ENCODE measurements at regions not wholly inside any gene's neighbourhood (a gene's known extent, or its start where the extent isn't known, plus 50 kb on each side); places are given as distances from the start of the nearest gene placed in this dataset.

DNA sequence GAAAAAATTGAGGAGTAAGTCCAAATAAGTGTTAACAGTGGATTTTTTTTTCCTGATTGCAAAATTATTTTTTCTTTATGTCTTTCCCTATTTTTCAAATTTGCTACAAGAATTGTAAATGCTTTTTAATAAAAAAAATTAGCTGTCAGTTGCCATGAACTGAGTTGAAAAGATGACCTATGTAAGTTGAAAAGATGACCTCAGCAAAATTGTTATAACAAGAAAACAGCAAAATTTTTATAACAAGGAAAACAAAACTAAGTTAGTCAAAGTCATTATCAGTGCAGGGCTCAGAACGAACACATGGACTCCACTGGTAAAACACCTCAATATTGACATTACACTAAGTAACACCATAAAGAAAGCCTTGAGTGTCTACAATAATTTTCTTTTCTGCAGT, 207.0 kb upstream of the HDDC2 start:
- CTCF ChIA-PET (ENCODE audit: partially characterized antibody) = no interaction called here
- no peak overlapping the region for H3K9ac ChIP-seq (replicated peaks in 1 of 4; ENCODE audit: extremely low read depth in 1 of 4, low read depth in 3 of 4, low read length in 3 of 4)
- POLR2A ChIA-PET (ENCODE audit: partially characterized antibody) = no interaction called here

More for the DNA sequence above, 207.0 kb upstream of the HDDC2 start:
- no peak for DNase-seq (ENCODE audit: low read depth in 1 of 2, low spot score in 2 of 2)
- Histone ChIP-seq H3K56ac (replicated peaks; ENCODE audit: insufficient read length, low read depth, low read length) (no peak overlapping the region), H2BK5ac (ENCODE audit: low read depth, low read length) (no peak overlapping the region), H3K4ac (replicated peaks; ENCODE audit: insufficient read length, low read depth, low read length) (no peak overlapping the region), H3K27me3 (replicated peaks in 1 of 4; ENCODE audit: control insufficient read depth in 3 of 4, extremely low read depth in 1 of 4, insufficient read depth in 3 of 4, low read length in 3 of 4) (no peaks in the 10 kb centered on the region), H3K4me3 (ENCODE audit: extremely low read depth in 1 of 4, insufficient read depth in 2 of 4, low read depth in 3 of 4, low read length in 4 of 4) (no peak overlapping the region), H2BK12ac (ENCODE audit: low read depth, low read length) (no peak overlapping the region), H3K79me2 (ENCODE audit: control insufficient read depth in 1 of 2, insufficient read depth in 2 of 2, low read length in 2 of 2) (no peaks in the 10 kb centered on the region), H3K18ac (ENCODE audit: extremely low read depth, low read length) (no peak overlapping the region), H3K23me2 (ENCODE audit: low read depth, low read length) (no peaks in the 10 kb centered on the region), H4K5ac (ENCODE audit: insufficient read length, low read depth, low read length) (no peak overlapping the region), H3K4me2 (ENCODE audit: insufficient read depth in 1 of 2, low read depth in 2 of 2, low read length in 2 of 2) (no peak overlapping the region), H2BK120ac (replicated peaks; ENCODE audit: low read depth, low read length) (no peak overlapping the region), H3K9me3 (ENCODE audit: insufficient read depth in 2 of 2, low read depth in 1 of 2, low read length in 1 of 2) (peaks cover 0 to 5% of the 10 kb centered on the region in 2 experiments; a peak in 1 of 4 replicates), H2AFZ (ENCODE audit: low read length) (no peak overlapping the region), H4K91ac (replicated peaks; ENCODE audit: insufficient read length, low read length) (no peak overlapping the region), H4K8ac (ENCODE audit: extremely low read depth, insufficient read depth, low read length) (no peak overlapping the region), H3K23ac (ENCODE audit: insufficient read length) (no peak overlapping the region), H3K4me1 (replicated peaks in 1 of 4; ENCODE audit: control insufficient read depth in 3 of 4, insufficient read depth in 4 of 4, low read length in 3 of 4) (peaks cover 0 to 8% (median 0%) of the 10 kb centered on the region in 4 experiments; a peak in 4 of 7 replicates), H4K20me1 (replicated peaks in 1 of 2; ENCODE audit: control insufficient read depth in 1 of 2, insufficient read depth in 2 of 2, low read length in 2 of 2) (no peaks in the 10 kb centered on the region), H3K79me1 (ENCODE audit: low read depth, low read length) (no peaks in the 10 kb centered on the region; the same call in 1 of the 2 replicates), H3K36me3 (ENCODE audit: control insufficient read depth in 2 of 4, insufficient read depth in 4 of 4, low read length in 3 of 4) (no peaks in the 10 kb centered on the region), H2BK15ac (ENCODE audit: low read length) (no peak overlapping the region), H3K27ac (ENCODE audit: low read depth, low read length) (no peak overlapping the region), H3K14ac (ENCODE audit: insufficient read length) (no peak overlapping the region), H2BK20ac (ENCODE audit: low read length) (no peak overlapping the region), H2AK5ac (ENCODE audit: low read depth, low read length) (no peak overlapping the region)
- 75% methylated on average over 1 of the region's 1 CpG; no CpG with 5 or more reads in 1 of the 2 experiments for WGBS, 2 experiments (ENCODE audit: extremely low coverage in 1 of 2, insufficient coverage in 1 of 2, insufficient read length in 1 of 2, insufficient replicate concordance in 2 of 2, low coverage in 1 of 2, low lambda C conversion rate in 2 of 2, missing lambda C conversion rate in 1 of 2)
- TF ChIP-seq SP2 (IDR thresholded peaks at IDR 0.05; ENCODE audit: low read length) (no peak), MAFK (IDR thresholded peaks at IDR 0.05; ENCODE audit: low read depth, low read length) (peak; percentile 20; the same call in 1 of the 2 replicates)
- FAIRE-seq = no peak

Data from H1 (cell line).